HG03442 (cell line): ENCODE measurements at regions not wholly inside any gene's neighbourhood (a gene's known extent, or its start where the extent isn't known, plus 50 kb on each side); places are given as distances from the start of the nearest gene placed in this dataset.
"Not testable (repeated sequence)": the region's sequence is repeated elsewhere in the genome, so short reads cannot be mapped to it uniquely, and the experiment has no call there.

Experiments
- ATAC-seq: cut with Tn5 transposase; IDR thresholded peaks from one replicate; pipeline ENCODE4 v1.9.1; 2021; ENCODE audit warnings: mild to moderate bottlenecking, moderate library complexity; ENCODE audit not compliant: unreplicated experiment

DNA sequence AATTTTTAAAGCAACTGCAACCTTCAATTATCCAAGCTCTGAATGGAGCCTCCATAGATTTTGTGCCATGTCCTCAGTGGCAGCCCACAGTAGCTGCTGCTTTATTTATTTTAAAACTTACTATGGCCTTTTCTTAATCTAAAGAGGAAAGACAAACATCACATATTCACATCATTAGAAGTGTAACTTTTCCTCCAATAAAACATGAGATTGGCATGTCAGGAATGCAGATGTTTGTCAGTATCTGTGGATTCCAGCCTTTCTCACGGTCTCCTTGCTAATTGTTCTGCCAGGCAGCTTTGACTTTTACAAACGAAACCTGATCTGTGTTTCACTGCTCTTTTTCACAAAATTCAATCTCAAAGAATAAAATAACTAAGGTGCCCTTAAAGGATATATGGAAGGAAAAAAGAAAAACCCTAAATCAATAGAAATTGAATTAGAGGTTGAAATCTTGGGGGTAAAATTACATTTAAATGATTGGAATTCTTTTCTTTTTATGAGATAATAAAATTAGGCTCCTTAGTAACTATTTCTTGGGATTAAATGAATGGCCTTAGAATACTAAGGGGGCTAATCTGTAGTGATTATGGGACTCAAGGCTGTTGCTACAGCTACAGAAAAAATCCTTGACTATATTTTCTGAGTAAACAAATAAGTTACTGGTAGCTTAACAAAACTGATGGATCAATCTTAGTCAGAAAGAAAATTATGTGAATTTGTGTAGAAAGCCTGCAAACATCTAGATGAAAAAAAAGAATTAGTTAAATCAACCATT, 151.3 kb downstream of the RTL9 start:
- ATAC-seq: no peak

DNA sequence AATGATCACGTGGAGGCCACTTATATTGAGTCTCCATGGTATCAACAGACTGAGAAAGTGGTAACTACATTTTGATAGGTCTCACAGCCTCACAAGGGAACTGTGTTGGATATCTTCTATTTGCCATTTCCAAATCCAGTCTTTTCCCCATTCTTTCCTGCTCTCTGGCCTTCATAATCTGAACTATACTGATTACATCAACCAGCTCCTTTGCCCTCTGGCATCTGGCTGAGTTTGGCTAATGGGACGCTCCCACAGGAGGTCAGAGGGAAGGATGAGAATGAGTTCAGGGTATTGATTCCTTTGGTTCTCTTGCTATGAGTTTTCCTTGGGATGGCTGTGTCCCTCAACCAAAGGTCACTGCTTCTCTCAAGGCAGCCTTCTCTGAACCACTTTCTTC, 152.6 kb downstream of the RTL9 start:
- no peak for ATAC-seq

DNA sequence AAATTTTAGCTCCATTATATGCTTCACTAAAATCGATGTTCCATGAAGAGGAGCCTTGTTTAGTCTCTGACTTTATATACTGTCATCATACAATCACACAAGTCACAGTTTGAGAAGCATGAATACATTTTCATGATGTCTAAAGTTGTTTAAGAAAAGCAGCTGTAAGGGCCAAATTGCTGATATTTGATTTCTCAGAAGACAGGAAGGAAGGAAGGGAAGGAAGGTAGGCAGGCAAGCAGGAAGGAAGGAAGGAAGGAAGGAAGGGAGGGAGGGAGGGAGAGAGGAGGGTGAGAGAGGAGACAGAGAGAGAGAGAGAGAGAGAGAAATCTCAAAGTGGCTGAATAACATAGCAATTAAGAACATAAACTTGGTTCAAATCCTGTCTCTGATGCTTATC, 153.7 kb downstream of the RTL9 start:
- ATAC-seq: no peak

DNA sequence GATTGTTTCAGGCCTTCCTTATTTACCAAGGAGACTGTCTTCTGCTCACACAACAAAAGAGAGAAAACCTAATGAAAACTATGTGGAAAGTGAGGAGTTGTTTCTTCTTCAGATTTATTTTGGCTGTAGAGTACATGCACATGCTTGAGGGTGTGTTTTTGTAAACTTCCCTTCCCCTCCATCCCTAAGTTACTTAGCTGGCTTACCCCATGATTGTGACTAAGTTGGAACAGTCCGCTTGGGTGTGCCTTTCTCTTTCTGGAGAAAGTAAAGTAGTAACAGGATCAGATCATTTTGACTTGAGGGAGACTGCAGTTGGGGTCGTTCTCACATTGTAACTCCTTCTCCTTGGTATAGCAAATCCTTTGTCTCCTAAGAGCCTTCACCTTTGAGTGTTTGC, 155.9 kb downstream of the RTL9 start:
- no peak for ATAC-seq

DNA sequence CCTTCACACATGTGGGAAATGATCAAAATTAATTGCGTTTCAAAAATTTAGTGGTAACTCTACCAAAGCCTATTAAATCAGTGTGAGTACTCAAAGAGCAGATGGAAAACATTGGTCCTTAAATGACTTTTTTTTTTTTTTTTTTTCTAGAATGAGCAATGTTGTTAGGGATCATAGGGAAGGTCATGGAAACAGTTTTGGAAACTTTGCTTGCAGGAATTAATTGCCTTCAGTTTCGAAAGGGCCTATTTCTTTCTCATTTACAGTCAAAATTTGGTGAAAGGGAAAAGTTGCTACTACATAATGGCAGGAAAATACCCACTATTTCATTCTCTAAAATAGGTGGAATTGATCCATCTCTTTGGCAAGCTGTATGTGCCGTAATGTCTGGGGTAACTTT, 160.9 kb downstream of the RTL9 start:
- ATAC-seq: no peak

DNA sequence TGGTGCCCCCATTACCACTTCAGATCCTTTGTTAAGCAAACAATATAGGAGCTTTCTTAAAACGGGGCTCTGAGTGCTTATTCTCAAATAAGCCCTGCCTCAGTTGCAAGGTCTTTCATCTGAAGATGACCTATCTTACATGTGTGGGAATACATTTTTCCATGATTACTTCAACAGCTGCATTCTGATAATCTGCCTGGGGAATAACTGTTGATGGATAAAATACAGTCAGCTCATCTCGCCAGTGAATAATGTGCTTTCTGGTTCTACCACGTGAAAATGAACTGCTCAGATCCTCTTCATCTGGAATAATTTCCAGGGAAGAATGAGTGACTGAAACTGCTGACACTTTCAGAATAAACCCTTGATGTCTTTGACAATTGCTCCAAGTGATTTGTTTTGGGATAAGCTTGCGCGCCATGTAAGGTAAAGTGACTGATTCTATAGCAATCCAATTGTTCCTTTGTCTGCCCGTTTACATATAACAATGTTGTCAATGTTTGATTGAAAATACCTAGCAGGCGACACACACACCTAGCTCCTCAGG, 161.3 kb downstream of the RTL9 start:
- no peak for ATAC-seq

DNA sequence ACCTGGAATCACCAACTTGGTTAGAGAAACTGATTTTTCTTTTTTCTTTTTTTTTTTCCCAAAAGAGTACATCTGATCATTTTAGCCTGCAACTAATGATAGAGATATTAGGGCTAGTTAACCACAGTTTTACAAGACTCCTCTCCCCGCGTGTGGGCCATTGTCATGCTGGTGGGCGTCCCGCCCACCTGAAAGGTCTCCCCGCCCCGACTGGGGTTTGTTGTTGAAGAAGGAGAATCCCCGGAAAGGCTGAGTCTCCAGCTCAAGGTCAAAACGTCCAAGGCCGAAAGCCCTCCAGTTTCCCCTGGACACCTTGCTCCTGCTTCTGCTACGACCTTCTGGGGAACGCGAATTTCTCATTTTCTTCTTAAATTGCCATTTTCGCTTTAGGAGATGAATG, 162.0 kb downstream of the RTL9 start:
- ATAC-seq: not testable (repeated sequence)

DNA sequence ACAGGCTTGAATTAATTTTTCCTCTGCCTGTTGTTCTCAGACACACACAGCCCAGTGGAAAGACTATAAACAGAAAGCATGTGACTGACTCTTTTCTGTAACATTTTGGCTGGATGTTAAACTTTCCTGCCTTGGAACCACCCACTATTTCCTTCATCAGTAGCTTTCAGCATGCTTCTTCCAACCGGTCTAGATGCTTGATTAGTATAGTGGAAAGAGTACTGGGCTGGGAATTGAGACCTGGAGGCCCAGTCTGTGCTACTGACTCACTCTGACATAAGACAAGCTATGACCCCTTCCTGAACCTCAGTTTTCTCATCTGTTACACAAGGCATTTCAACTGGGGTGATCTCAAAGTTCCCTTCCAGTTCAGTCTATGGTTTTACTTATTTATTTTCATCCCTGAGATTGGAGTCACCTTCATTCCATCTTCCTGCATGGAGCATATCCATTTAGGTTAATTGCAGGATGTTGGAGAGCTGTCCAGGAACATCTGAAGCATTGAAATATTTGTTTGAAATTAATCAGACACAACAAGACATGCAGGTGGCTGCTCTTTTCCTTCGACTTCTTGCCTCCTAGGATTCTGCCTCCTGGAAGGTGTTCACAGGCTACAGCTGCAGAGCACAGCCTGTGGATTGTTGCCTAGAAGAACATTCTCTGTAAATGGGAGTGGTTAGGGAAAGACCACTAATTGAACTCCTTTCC, 173.4 kb downstream of the RTL9 start:
- no peak for ATAC-seq

DNA sequence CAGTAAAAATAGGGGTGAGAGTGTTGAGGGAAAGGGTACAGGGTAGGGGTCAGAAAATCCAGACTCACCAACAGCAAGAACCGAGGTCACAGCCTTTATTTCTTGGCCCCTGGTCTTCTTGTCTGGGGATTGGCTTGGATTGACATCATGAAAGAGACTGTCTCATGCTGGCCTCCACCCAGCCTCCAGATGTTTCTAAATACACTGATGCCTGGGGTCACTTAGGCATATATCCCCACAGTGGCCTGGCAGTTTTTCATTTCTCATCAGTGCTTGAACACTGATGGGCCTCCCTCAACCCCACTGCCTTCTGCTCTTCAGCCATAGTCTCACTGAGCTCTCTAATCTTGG, 173.9 kb downstream of the RTL9 start:
- no peak for ATAC-seq

DNA sequence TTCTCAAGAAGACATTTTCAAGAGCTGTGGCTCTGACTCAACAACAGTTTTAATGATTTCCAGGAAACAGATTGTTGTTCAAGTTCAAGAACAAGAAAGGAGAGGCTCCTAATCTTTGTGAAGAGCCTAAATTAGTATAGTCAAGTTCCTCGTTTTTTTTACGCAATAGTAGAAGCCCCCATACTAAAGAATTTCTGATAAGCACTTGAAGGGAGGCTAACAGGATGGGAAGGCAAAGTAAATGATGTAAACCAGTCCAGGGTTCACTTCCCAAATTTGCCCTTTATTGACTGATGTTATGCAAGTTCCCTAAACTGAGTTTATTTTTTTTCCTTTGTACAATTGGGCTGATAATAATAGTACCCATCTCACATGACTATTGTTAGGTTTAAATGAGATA, 178.2 kb downstream of the RTL9 start:
- ATAC-seq: no peak

DNA sequence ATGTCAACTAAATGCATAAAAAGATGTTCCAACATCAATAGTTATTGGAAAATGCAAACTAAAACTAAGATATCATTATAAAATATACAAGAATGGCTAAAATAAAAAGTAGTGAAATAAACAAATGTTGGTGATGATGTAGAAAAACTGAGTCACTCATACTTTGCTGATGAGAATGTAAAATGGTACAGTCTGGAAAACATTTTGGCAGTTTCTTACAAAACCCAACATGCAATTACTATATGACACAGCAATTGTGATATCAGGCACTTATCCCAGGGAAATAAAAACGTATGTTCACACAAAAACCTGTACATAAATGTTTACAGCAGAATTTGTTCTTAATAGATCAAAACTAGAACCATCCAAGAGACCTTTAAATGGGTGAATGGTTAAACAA, 182.6 kb downstream of the RTL9 start:
- ATAC-seq: no peak

DNA sequence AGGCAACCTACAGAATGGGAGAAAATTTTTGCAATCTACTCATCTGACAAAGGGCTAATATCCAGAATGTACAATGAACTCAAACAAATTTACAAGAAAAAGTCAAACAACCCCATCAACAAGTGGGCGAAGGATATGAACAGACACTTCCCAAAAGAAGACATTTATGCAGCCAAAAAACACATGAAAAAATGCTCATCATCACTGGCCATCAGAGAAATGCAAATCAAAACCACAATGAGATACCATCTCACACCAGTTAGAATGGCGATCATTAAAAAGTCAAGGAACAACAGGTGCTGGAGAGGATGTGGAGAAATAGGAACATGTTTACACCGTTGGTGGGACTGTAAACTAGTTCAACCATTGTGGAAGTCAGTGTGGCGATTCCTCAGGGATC, 192.2 kb downstream of the RTL9 start:
- ATAC-seq: not testable (repeated sequence)

DNA sequence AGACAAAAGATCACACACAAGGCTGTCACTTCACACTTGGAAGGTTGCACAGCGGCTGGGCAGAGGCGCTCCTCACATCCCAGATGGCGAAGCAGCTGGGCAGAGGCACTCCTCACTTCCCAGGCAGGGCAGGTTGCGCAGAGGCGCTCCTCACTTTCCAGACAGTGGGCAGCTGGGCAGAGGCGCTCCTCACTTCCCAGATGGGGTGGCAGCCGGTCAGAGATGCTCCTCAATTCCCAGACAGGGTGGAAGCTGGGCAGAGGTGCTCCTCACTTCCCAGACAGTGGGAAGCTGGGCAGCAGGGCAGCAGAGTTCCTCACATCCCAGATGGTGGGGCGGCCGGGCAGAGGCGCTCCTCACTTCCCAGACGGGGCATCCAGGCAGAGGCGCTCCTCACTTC, 199.2 kb downstream of the RTL9 start:
- no peak for ATAC-seq

DNA sequence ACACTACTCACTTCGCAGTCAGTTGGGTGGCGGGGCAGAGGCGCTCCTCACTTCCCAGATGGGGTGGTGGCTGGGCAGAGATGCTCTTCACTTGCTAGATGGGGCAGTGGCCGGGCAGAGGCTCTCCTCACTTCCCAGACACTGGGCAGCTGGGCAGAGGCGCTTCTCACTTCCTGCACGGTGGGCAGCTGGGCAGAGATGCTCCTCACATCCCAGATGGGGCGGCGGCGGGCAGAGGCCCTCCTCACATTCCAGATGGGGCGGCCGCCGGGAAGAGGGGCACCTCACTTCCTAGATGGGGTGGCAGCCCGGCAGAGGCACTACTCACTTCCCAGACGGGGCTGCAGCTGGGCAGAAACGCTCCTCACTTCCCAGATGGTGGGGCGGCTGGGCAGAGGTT, 199.8 kb downstream of the RTL9 start:
- no peak for ATAC-seq

DNA sequence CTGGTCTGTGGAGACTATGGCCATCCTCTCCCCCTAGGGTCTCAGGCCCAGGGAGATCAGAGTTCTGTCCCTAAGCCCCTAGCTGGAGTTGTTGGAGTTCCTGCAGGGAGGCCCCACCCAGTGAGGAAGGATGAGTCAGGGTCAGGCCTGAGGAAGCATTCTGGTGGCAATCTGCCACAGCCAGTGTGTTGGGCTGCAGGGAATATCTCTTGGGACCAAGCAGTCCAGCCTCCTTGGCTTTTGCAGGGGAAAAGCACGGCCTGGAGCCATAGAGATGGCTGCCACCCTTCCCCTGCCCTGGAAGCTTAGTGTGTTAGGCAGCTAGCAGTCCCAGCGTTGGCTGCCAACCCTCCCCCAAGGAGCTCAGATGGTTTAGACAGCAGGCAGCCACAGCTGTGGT, 202.4 kb downstream of the RTL9 start:
- ATAC-seq: no peak

DNA sequence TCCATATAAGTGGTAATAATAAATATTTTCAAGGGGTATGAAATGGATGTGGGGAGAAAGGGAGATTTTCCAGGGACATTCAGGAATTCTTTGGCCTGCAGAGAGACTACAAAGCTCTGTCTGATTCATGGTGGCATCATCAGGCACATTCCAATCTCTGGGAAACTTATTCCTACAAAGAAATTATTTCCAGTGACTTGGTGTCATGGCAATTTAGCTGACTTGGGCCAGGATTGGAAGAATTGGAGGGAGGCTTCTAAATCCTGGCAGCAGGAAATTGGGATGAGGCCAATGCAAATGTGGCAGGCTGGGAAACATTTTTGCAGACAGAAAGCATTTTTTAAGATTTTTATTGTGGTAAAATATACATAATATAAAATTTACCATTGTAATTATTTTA, 204.6 kb downstream of the RTL9 start:
- no peak for ATAC-seq

DNA sequence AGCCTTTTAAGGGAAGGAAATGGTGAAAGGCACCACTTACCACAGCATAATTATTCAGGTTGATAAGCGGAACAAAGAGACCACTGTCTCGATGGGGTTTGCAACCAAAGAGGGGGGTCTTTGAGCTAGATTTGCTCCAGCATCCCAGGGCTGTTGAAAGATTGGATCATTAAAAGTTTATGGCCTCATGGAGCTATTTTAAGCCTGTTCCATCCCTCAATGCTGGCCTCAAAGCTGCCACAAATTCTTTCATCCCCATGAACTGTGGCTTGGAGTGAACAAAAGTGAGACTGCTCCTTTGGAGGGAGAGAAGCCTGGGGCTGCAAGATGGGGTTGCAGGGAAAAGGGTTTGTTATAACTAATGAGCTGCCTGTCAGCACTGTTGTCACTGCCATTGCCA, 209.8 kb downstream of the RTL9 start:
- no peak for ATAC-seq

DNA sequence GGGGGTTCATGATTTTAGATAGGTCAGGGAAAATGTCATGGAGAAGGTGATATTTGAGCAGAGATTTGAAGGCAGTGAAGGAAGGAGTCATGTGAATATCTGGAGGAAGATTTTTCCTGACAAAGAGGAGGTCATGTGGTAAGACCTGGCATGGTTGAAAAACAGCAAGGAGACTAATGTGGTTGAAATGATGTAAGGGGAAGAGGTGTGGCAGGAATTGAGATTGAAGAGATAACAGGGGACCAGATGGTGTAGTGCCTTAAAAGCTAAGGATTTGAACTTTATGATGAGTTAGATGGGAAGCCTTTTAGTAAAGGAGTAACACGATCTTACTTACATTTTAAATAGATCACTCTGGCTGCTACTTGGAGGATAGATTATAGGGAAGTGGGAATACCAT, 210.9 kb downstream of the RTL9 start:
- no peak for ATAC-seq

DNA sequence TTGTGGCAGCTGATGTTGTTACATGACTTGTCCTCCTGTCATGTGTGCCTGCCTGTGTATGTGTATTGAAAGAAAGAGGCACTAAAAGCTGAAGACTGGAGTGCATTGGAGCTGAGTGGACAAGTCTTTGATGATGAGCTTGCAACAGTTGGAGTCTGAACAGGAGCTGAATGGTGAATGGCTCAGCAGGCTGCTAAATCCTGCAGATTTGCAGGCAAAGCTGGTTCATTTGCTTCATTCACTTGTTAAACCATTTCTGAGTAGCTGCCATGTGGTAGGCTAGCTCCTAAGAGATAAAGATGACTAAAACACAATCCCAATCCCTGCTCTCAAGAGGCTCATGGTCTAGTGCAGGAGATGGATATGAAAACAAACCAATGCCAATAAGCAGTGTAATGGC, 217.3 kb downstream of the CHRDL1 start:
- ATAC-seq: no peak

DNA sequence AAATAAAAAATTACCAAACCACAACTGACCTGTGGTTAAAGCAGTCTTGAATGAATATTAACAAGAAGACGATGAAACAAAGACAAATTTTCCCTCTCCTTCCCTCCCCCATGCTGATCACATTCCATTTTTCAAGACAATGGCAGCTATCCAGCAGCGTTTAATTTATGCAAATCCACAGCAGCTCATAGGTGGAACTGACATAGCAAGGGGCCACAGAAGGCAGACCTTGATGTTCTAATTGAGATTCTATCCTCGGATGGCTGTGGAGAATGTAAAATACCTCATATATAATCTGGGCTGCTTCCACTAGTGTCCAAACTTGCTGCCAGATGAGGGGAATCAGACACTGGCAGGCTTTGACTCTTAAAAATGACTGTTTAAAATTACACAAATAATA, 211.5 kb downstream of the CHRDL1 start:
- no peak for ATAC-seq

DNA sequence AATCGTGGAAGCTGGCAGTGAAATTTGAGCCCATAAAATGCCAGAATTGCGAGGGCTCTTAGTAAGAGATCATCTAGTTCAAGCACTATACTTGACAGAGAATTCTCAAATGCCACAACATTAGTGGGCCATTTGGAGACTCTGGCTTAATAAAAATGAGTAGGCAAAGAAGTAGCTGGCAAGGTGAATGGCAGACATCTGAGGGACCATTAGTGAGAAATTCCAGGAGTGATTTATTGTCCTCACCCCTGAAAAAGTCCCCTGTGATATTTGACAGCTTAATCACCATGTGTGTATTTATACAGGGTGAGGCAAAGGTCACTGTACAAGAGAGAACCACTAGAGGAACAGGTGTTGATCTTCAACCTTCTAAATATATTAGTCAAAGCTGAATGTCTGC, 207.5 kb downstream of the CHRDL1 start:
- ATAC-seq: no peak

DNA sequence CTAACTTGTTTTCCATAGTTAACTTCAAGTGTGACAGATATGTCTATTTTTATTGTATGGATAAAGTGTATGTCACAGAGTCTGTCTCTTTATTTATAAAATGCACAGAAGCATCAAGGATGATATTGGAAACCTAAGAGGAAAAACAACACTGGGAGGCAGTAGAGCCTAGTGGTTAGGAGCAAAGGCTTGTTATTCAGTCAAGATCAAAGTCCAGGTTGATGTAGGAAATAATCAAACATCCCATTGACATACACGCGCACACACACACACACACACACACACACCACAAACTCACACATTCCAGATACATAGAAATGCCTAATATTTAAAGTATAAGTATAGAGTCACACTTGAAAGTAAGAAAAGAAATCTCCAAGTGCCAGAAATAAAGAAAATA, 206.8 kb downstream of the CHRDL1 start:
- ATAC-seq: no peak
